GM23248 (cell line): ENCODE measurements at regions not wholly inside any gene's neighbourhood (a gene's known extent, or its start where the extent isn't known, plus 50 kb on each side); places are given as distances from the start of the nearest gene placed in this dataset.

ENCODE experiments used
- EZH2 ChIP-seq: fragments of 200-600 bp; sonication (generic); IDR thresholded peaks from 2 replicates; pipeline ENCODE4 v1.6.1; 2018; ENCODE audit warnings: antibody characterized with exemption, mild to moderate bottlenecking; ENCODE audit not compliant: insufficient read depth, poor library complexity, severe bottlenecking
- EZH2phosphoT487 ChIP-seq: fragments of 200-600 bp; sonication (generic); IDR thresholded peaks from 2 replicates; pipeline ENCODE4 v1.6.1; 2018; ENCODE audit warnings: antibody characterized with exemption, moderate library complexity, mild to moderate bottlenecking, low read depth; ENCODE audit not compliant: insufficient read depth

DNA sequence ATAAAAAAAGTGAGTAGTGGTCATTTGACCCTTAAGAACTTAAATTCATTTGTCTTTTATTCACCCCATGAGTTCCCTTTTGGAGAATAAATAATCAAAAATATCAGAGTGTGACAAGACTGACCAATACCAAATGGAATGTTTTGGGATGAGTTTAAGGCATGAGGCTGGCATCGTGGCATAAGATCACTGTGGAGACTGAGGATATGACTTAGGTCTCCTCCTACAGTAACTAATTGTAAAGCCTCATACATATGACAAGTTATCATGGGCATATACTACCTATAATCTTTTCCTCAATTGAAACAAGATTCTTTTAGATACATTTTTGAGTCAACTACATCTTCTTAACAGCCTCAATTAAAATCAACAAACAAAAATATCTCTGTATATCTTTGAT lies 782.0 kb downstream of the SLITRK1 start:
- TF ChIP-seq EZH2phosphoT487 (no peak), EZH2 (no peak)
